Fibroblast of mammary gland (primary cell): ENCODE measurements at regions not wholly inside any gene's neighbourhood (a gene's known extent, or its start where the extent isn't known, plus 50 kb on each side); places are given as distances from the start of the nearest gene placed in this dataset.

Source experiments
- DNase-seq: peaks from one replicate; pipeline ENCODE4 v3.0.0-alpha.2; 2010; ENCODE audit warnings: low read depth
- H3K4me3 ChIP-seq: 2 replicates; pipeline ENCODE4 v1.5.1; 2011; ENCODE audit warnings: low read depth, mild to moderate bottlenecking, low read length, moderate library complexity; ENCODE audit not compliant: control insufficient read depth
- TF ChIP-seq, protein P1 (sequence below): conservative IDR thresholded peaks from 2 replicates; pipeline ENCODE4 v1.5.1; 2011; ENCODE audit warnings: low read depth, low read length, inconsistent platforms; ENCODE audit not compliant: control insufficient read depth, insufficient read depth

DNA sequence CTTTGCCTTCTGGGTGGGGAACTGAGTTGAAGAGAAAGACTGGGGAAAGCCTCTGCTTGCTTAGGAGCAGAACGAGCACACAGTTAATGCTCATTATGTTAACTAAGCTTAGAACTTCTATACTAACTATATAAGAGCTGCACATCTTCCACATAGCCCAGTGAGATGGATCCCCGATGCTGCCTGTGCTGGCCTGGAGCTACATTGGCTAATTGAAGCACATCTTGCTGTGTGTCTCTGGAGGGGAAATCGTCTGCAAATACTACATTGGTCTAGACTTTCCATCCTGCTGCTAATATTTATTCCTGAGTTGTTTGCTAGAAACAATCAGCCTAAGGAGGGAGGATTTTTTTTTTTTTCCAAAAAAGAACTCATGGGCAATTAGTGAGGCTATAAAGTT is 406.3 kb downstream of the HAPSTR1 start:
- TF ChIP-seq, protein P1, sequence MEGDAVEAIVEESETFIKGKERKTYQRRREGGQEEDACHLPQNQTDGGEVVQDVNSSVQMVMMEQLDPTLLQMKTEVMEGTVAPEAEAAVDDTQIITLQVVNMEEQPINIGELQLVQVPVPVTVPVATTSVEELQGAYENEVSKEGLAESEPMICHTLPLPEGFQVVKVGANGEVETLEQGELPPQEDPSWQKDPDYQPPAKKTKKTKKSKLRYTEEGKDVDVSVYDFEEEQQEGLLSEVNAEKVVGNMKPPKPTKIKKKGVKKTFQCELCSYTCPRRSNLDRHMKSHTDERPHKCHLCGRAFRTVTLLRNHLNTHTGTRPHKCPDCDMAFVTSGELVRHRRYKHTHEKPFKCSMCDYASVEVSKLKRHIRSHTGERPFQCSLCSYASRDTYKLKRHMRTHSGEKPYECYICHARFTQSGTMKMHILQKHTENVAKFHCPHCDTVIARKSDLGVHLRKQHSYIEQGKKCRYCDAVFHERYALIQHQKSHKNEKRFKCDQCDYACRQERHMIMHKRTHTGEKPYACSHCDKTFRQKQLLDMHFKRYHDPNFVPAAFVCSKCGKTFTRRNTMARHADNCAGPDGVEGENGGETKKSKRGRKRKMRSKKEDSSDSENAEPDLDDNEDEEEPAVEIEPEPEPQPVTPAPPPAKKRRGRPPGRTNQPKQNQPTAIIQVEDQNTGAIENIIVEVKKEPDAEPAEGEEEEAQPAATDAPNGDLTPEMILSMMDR, result no peak
- DNase-seq, result no peak

DNA sequence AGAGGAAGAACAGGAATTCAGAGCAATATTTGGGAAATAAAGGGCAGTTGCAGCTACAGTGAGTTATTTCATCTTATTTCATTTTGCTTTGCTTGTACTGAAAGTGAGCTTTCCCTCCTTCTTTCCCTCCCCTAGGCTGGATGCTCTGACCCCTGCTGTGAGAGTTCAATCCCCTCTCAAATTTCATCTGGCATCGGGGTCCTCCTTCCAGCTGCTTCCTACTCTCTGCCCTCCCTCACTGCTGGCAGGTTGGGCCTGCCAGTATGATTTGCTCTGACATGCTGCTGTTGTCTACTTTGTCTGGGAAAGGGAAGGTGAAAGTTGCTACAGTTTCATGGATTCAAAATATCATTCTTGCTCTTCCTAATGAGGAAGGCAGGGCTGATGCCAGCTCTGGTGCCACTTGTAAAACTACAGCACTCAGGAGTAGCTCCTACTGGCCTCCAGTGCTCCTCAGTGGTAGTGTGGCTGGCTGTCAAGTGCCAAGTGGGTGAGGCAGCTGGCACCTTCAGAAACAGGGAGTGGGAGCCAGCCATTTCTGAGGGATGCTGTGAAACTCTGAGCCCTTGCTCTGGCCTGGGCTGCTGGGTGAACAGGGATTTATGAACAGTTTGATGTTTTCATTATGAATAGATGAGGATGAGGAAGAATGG is 408.6 kb downstream of the HAPSTR1 start:
- H3K4me3 ChIP-seq, result no peak overlapping the region
- DNase-seq, result no peak
- TF ChIP-seq, protein P1, result no peak

More for the DNA sequence above, 406.3 kb downstream of the HAPSTR1 start:
- no peak overlapping the region for H3K4me3 ChIP-seq

DNA sequence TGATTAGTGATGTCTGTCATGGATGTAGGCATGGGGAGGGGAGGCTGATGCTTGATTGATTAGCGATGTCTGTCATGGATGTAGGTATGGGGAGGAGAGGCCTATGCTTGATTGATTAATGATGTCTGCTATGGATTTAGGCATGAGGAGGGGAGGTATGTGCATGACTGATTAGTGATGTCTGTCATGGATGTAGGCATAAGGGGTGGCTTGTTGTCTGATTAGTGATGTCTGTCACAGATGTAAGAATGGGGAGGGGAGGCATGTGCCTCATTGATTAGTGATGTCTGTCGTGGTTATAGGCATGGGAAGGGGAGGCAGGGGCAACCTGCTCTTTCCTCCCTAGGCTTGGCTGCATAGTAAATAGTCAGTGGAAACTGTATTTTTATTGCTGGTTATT is 409.4 kb downstream of the HAPSTR1 start:
- DNase-seq, result no peak
- TF ChIP-seq, protein P1, result no peak
- no peak overlapping the region for H3K4me3 ChIP-seq

DNA sequence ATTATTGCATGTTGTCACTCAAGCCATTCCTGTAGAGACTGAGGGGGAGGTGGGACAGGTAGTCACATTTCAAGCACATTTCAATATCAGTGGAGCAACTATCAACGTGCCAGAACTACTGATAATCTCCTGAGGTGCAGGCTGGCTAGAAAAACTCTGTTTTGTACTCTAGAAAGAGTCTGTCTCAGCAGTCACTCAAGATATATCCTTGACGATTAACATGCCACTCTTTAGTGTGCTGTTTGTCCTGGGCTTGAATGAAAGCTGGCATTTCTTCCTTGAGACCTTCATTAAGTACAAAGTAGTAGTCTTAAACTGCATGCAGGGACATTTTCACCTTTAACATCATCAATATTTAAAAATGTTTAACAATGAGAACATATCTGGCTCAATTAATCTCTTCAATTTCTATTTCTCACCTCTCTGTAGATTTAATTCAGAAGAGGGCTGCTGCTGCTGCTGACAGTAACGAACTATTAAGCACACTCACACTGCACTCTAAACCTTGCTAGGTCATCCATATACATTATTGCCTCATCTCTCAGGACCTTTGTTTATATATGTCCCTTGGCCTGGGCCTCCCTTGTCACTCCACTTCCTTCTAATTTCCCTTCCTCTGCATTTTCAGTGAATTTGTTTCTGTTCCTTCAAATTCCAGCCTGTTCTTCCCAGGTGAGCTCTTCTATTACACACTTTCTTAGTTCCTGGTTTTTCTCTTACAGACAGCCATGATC is 412.0 kb downstream of the HAPSTR1 start:
- DNase-seq, result no peak
- TF ChIP-seq, protein P1, result no peak

DNA sequence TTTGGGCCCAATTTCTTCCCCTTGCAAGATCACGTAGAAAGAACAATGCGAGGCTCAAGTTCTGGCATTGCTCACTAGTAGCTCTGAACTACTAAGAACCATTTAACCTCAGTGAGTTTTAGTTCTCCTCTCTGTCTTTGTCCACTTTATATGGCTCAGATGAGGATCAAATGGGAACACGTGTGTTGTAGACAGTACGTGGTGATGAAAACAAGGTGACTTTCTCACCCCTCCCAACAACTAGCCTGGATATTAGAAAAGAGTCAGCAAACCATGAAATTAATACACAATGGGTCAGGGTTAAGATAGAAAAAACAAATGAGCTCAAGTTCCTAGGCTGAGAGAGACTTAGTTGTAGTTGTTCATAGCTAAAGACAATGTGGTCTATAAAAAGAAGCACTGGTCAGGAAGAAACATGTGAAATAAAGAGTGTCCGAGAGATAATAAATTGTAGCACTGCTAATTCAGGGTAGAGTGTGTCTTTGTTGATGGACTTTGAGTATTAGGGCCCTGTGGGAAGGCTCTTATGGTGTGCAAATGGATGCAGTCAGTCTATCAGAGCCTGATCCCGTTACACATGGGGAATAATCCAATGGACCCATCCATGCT is 417.0 kb downstream of the HAPSTR1 start:
- H3K4me3 ChIP-seq, result no peak overlapping the region
- DNase-seq, result no peak
- TF ChIP-seq, protein P1, result no peak

More for the DNA sequence above, 412.0 kb downstream of the HAPSTR1 start:
- no peak overlapping the region for H3K4me3 ChIP-seq

DNA sequence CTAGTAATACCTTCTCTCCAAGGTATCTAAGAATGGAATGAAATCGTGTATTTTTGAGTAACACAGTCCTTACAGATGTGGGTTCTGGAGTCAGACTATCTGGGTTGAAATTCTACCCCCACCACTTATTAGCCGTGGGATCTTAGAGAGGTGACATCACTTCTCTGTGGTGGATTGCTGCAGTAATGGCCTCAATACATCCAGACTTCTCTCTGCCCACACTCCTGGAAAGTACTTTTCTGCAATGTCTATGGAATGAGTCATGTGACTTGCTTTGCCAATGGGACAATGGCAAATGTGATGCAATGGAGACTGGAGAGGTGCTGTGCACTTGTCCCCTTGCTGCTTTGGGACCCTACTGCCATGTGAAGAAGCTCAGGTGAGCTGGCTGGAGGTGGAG is 418.2 kb downstream of the HAPSTR1 start:
- TF ChIP-seq, protein P1, result no peak
- H3K4me3 ChIP-seq, result no peak overlapping the region
- DNase-seq, result no peak
